IMR-90 (cell line): ENCODE measurements at regions not wholly inside any gene's neighbourhood (a gene's known extent, or its start where the extent isn't known, plus 50 kb on each side); places are given as distances from the start of the nearest gene placed in this dataset.

Experiments
- BHLHE40 ChIP-seq: fragments of 150-350 bp; IDR thresholded peaks from 2 replicates; pipeline ENCODE4 v1.6.1; 2016; ENCODE audit warnings: mild to moderate bottlenecking, low read depth, low read length
- CEBPB ChIP-seq: IDR thresholded peaks from 2 replicates; pipeline ENCODE4 v1.6.1; 2012; ENCODE audit warnings: low read depth, low read length, improper control_type of control experiment
- MAFK ChIP-seq: IDR thresholded peaks from 2 replicates; pipeline ENCODE4 v1.6.1; 2012; ENCODE audit warnings: low read depth, low read length, improper control_type of control experiment
- MAZ ChIP-seq: IDR thresholded peaks from 2 replicates; pipeline ENCODE4 v1.6.1; 2012; ENCODE audit warnings: low read depth, mild to moderate bottlenecking, low read length, improper control_type of control experiment, moderate library complexity, borderline replicate concordance
- MXI1 ChIP-seq: IDR thresholded peaks from 2 replicates; pipeline ENCODE4 v1.6.1; 2012; ENCODE audit warnings: low read depth, mild to moderate bottlenecking, low read length, moderate library complexity, borderline replicate concordance
- POLR2A ChIP-seq: IDR thresholded peaks from 2 replicates; pipeline ENCODE4 v1.6.1; 2012; ENCODE audit warnings: mild to moderate bottlenecking, low read depth, low read length
- RAD21 ChIP-seq: IDR thresholded peaks from 2 replicates; pipeline ENCODE4 v1.6.1; 2012; ENCODE audit warnings: low read length, improper control_type of control experiment
- RCOR1 ChIP-seq: IDR thresholded peaks from 2 replicates; pipeline ENCODE4 v1.6.1; 2012; ENCODE audit warnings: mild to moderate bottlenecking, low read length, improper control_type of control experiment; ENCODE audit not compliant: insufficient replicate concordance
- RFX5 ChIP-seq: IDR thresholded peaks from 2 replicates; pipeline ENCODE4 v1.8.0; 2012; ENCODE audit warnings: low read depth, mild to moderate bottlenecking, low read length, moderate library complexity
- SMC3 ChIP-seq: fragments of 150-350 bp; IDR thresholded peaks from 2 replicates; pipeline ENCODE4 v1.6.1; 2016; ENCODE audit warnings: low read depth, mild to moderate bottlenecking, antibody characterized with exemption, low read length, moderate library complexity
- USF2 ChIP-seq: fragments of 150-350 bp; IDR thresholded peaks from 2 replicates; pipeline ENCODE4 v1.6.1; 2017; ENCODE audit warnings: mild to moderate bottlenecking, antibody characterized with exemption, low read length, low read depth
- TF ChIP-seq, protein P1 (sequence below): conservative IDR thresholded peaks from 2 replicates; pipeline ENCODE4 v1.5.1; 2012; ENCODE audit warnings: mild to moderate bottlenecking, low read depth, low read length, improper control_type of control experiment

GRCh38 chr21:31470896-31471694 lies 127.0 kb upstream of the TIAM1 start:
- TF ChIP-seq, protein P1, sequence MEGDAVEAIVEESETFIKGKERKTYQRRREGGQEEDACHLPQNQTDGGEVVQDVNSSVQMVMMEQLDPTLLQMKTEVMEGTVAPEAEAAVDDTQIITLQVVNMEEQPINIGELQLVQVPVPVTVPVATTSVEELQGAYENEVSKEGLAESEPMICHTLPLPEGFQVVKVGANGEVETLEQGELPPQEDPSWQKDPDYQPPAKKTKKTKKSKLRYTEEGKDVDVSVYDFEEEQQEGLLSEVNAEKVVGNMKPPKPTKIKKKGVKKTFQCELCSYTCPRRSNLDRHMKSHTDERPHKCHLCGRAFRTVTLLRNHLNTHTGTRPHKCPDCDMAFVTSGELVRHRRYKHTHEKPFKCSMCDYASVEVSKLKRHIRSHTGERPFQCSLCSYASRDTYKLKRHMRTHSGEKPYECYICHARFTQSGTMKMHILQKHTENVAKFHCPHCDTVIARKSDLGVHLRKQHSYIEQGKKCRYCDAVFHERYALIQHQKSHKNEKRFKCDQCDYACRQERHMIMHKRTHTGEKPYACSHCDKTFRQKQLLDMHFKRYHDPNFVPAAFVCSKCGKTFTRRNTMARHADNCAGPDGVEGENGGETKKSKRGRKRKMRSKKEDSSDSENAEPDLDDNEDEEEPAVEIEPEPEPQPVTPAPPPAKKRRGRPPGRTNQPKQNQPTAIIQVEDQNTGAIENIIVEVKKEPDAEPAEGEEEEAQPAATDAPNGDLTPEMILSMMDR: no peak
- TF ChIP-seq POLR2A (no peak), MAZ (no peak), MAFK (no peak), RCOR1 (no peak), MXI1 (no peak), RAD21 (no peak), USF2 (no peak), SMC3 (no peak), RFX5 (no peak), BHLHE40 (no peak), CEBPB (no peak)
